IMR-90 (cell line): ENCODE measurements at regions not wholly inside any gene's neighbourhood (a gene's known extent, or its start where the extent isn't known, plus 50 kb on each side); places are given as distances from the start of the nearest gene placed in this dataset.

ENCODE experiments used
- ATAC-seq: fragments of 200-7000 bp; cut with Tn5 transposase; 2 replicates; pipeline ENCODE4 v1.9.1; 2020; ENCODE audit warnings: low read depth, mild to moderate bottlenecking, moderate library complexity
- BruUV-seq: library from RNA; stranded (reverse); fragments of 400-500 nt; replicated peaks from 2 replicates; lab custom pipeline; 2021; lab: Mats Ljungman, UMichigan
- CTCF ChIA-PET: fragments of 300-600 bp; formaldehyde crosslinking; extraction: SDS; loops from one replicate; lab custom pipeline; 2021; ENCODE audit warnings: antibody characterized with exemption; lab: Yijun Ruan, JAX
- POLR2A ChIA-PET: fragments of 300-600 bp; sonication (Branson Sonifier 250); formaldehyde crosslinking; loops from one replicate; lab custom pipeline; 2022; ENCODE audit warnings: antibody characterized with exemption; ENCODE audit not compliant: unreplicated experiment; lab: Charles Lee
- DNase-seq: peaks from one replicate; pipeline ENCODE4 v3.0.0; 2013
- H2AFZ ChIP-seq: replicated peaks from 2 replicates; pipeline ENCODE3; 2013; ENCODE audit warnings: low read length, mild to moderate bottlenecking; ENCODE audit not compliant: poor library complexity
- H2AK5ac ChIP-seq: 2 replicates; pipeline ENCODE4 v1.6.1; 2013; ENCODE audit warnings: low read depth, low read length, inconsistent platforms
- H2AK9ac ChIP-seq: replicated peaks from 2 replicates; pipeline ENCODE3; 2013; ENCODE audit warnings: mild to moderate bottlenecking, low read depth, low read length, moderate library complexity; ENCODE audit not compliant: poor library complexity
- H2BK120ac ChIP-seq: 2 replicates; pipeline ENCODE4 v1.6.1; 2013; ENCODE audit warnings: low read depth, low read length, inconsistent platforms
- H2BK15ac ChIP-seq: 3 replicates; pipeline ENCODE4 v1.6.1; 2013; ENCODE audit warnings: low read depth, low read length, inconsistent platforms
- H2BK20ac ChIP-seq: 2 replicates; pipeline ENCODE4 v1.6.1; 2013; ENCODE audit warnings: low read depth, mild to moderate bottlenecking, inconsistent platforms, low read length, moderate library complexity
- H2BK5ac ChIP-seq: 2 replicates; pipeline ENCODE4 v1.6.1; 2013; ENCODE audit warnings: mild to moderate bottlenecking, low read depth, low read length, inconsistent platforms; ENCODE audit not compliant: poor library complexity, severe bottlenecking
- H3K14ac ChIP-seq: replicated peaks from 2 replicates; pipeline ENCODE4 v1.6.1; 2013; ENCODE audit warnings: low read depth, low read length, inconsistent platforms
- H3K18ac ChIP-seq: 2 replicates; pipeline ENCODE4 v1.6.1; 2013; ENCODE audit warnings: low read depth, low read length, control low read depth
- H3K23ac ChIP-seq: 2 replicates; pipeline ENCODE4 v1.6.1; 2013; ENCODE audit warnings: low read depth, low read length, inconsistent platforms
- H3K27ac ChIP-seq: 2 replicates; pipeline ENCODE4 v1.5.1; 2013; ENCODE audit warnings: mild to moderate bottlenecking, control low read depth, low read length; ENCODE audit not compliant: insufficient read depth
- H3K27me3 ChIP-seq: 2 replicates; pipeline ENCODE4 v1.6.1; 2013; ENCODE audit warnings: low read length; ENCODE audit not compliant: control insufficient read depth, insufficient read depth
- H3K36me3 ChIP-seq: 2 replicates; pipeline ENCODE4 v1.6.1; 2013; ENCODE audit warnings: low read length, mixed read lengths; ENCODE audit not compliant: control insufficient read depth, insufficient read depth
- H3K4ac ChIP-seq: 2 replicates; pipeline ENCODE4 v1.6.1; 2013; ENCODE audit warnings: low read depth, low read length, inconsistent platforms
- H3K4me1 ChIP-seq: 2 replicates; pipeline ENCODE4 v1.6.1; 2013; ENCODE audit warnings: low read length, mixed read lengths; ENCODE audit not compliant: control insufficient read depth, insufficient read depth
- H3K4me2 ChIP-seq: 2 replicates; pipeline ENCODE4 v1.6.1; 2013; ENCODE audit warnings: low read depth, mild to moderate bottlenecking, control low read depth, low read length, moderate library complexity
- H3K4me3 ChIP-seq: 2 replicates; pipeline ENCODE4 v1.5.1; 2013; ENCODE audit warnings: low read depth, mild to moderate bottlenecking, control low read depth, low read length, moderate library complexity; ENCODE audit not compliant: insufficient read depth
- H3K56ac ChIP-seq: 2 replicates; pipeline ENCODE4 v1.6.1; 2013; ENCODE audit warnings: low read length, inconsistent platforms; ENCODE audit not compliant: insufficient read depth; ENCODE audit errors: extremely low read depth
- H3K79me1 ChIP-seq, 2 experiments: 2 replicates each; pipeline ENCODE4 v1.6.1; 2013; ENCODE audit warnings: low read length in 2 of 2, inconsistent platforms in 1 of 2, low read depth in 1 of 2
- H3K9ac ChIP-seq: 2 replicates; pipeline ENCODE4 v1.6.1; 2013; ENCODE audit warnings: low read depth, low read length, control low read depth
- H3K9me1 ChIP-seq: 2 replicates; pipeline ENCODE4 v1.6.1; 2013; ENCODE audit warnings: low read length, inconsistent platforms; ENCODE audit not compliant: insufficient read depth
- H3K9me3 ChIP-seq: 2 replicates; pipeline ENCODE4 v1.6.1; 2013; ENCODE audit warnings: low read length; ENCODE audit not compliant: control insufficient read depth, insufficient read depth
- H4K20me1 ChIP-seq: 2 replicates; pipeline ENCODE4 v1.6.1; 2013; ENCODE audit warnings: low read length, inconsistent platforms; ENCODE audit not compliant: insufficient read depth
- H4K5ac ChIP-seq: 2 replicates; pipeline ENCODE4 v1.6.1; 2013; ENCODE audit warnings: mild to moderate bottlenecking, low read depth, low read length, control low read depth
- H4K8ac ChIP-seq, 2 experiments: 2 replicates each; pipeline ENCODE4 v1.6.1; 2013; ENCODE audit warnings: low read depth in 2 of 2, low read length in 2 of 2, control low read depth in 1 of 2, inconsistent platforms in 1 of 2
- H4K91ac ChIP-seq: 2 replicates; pipeline ENCODE4 v1.6.1; 2013; ENCODE audit warnings: low read depth, low read length, inconsistent platforms; ENCODE audit not compliant: insufficient read depth
- CEBPB ChIP-seq: IDR thresholded peaks from 2 replicates; pipeline ENCODE4 v1.6.1; 2012; ENCODE audit warnings: low read depth, low read length, improper control_type of control experiment
- CTCF ChIP-seq: conservative IDR thresholded peaks from 2 replicates; pipeline ENCODE4 v1.5.1; 2012; ENCODE audit warnings: mild to moderate bottlenecking, low read depth, low read length, improper control_type of control experiment
- ELK1 ChIP-seq: fragments of 150-350 bp; IDR thresholded peaks from 2 replicates; pipeline ENCODE4 v1.6.1; 2016; ENCODE audit warnings: low read depth, mild to moderate bottlenecking, low read length, moderate library complexity, borderline replicate concordance
- FOS ChIP-seq: fragments of 150-350 bp; IDR thresholded peaks from 2 replicates; pipeline ENCODE4 v1.6.1; 2016; ENCODE audit warnings: low read depth, low read length
- MXI1 ChIP-seq: IDR thresholded peaks from 2 replicates; pipeline ENCODE4 v1.6.1; 2012; ENCODE audit warnings: low read depth, mild to moderate bottlenecking, low read length, moderate library complexity, borderline replicate concordance
- SMC3 ChIP-seq: fragments of 150-350 bp; IDR thresholded peaks from 2 replicates; pipeline ENCODE4 v1.6.1; 2016; ENCODE audit warnings: low read depth, mild to moderate bottlenecking, antibody characterized with exemption, low read length, moderate library complexity
- USF2 ChIP-seq: fragments of 150-350 bp; IDR thresholded peaks from 2 replicates; pipeline ENCODE4 v1.6.1; 2017; ENCODE audit warnings: mild to moderate bottlenecking, antibody characterized with exemption, low read length, low read depth
- WGBS, 2 experiments: methylation state at CpG; one replicate each; pipeline versions ENCODE4 v1.1.5 to v1.1.7; 2013; ENCODE audit warnings: missing lambda C conversion rate in 2 of 2; ENCODE audit not compliant: insufficient read length in 1 of 2; ENCODE audit errors: extremely low coverage in 2 of 2; 5-methylcytosine and 5-hydroxymethylcytosine counted together
- dilution Hi-C: fragments of 300-500 bp; cut with HindIII; formaldehyde crosslinking; loops from one replicate; pipeline ENCODE4 v1.14.3; 2018; ENCODE audit warnings: low sequenced_read_pairs; ENCODE audit not compliant: unreplicated experiment
- in situ Hi-C: fragments of 300-500 bp; cut with MboI; formaldehyde crosslinking; loops from 3 replicates; pipeline ENCODE4 v1.14.3; 2019; ENCODE audit warnings: low sequenced_read_pairs, inconsistent platforms, mixed read lengths
- intact Hi-C: fragments of 100-400 bp; cut with micrococcal nuclease; formaldehyde crosslinking; loops from 2 replicates; pipeline ENCODE4 v1.10.0; 2022

GRCh38 chrX:95152810-95153209, 1478.8 kb downstream of the FAM133A start:
- Histone ChIP-seq H2AFZ (no peak overlapping the region), H2BK15ac (no peak overlapping the region), H3K14ac (no peak overlapping the region), H2BK20ac (no peak overlapping the region), H3K27ac (no peak overlapping the region), H4K91ac (no peak overlapping the region), H3K23ac (no peak overlapping the region), H3K4me1 (no peaks in the 10 kb centered on the region), H4K8ac (no peak overlapping the region), H3K9me3 (no peaks in the 10 kb centered on the region; the same call in 1 of the 2 replicates), H4K5ac (no peak overlapping the region), H2BK120ac (no peak overlapping the region), H3K79me1 (no peaks in the 10 kb centered on the region), H3K18ac (no peak overlapping the region), H3K4me2 (no peak overlapping the region), H4K20me1 (no peaks in the 10 kb centered on the region), H2AK5ac (no peak overlapping the region), H3K9me1 (no peaks in the 10 kb centered on the region), H2AK9ac (no peak overlapping the region), H3K4me3 (no peak overlapping the region), H3K27me3 (no peaks in the 10 kb centered on the region; the same call in 1 of the 2 replicates), H3K56ac (no peak overlapping the region), H3K4ac (no peak overlapping the region), H3K36me3 (no peaks in the 10 kb centered on the region), H3K9ac (no peak overlapping the region), H2BK5ac (no peak overlapping the region)
- DNase-seq (no peak), ATAC-seq (no peak)
- dilution Hi-C loops = no loop called here
- CTCF ChIA-PET = no interaction called here
- no TSS peak for BruUV-seq
- POLR2A ChIA-PET = no interaction called here
- in situ Hi-C loops = no loop called here
- TF ChIP-seq ELK1 = no peak
- TF ChIP-seq CTCF = no peak
- TF ChIP-seq SMC3 = no peak
- peak; percentile 54 for TF ChIP-seq CEBPB
- TF ChIP-seq FOS = no peak
- no peak for TF ChIP-seq MXI1
- no peak for TF ChIP-seq USF2
- intact Hi-C loops = no loop called here
- WGBS, 2 experiments = 92% methylated on average over 2 of the region's 4 CpGs; no CpG with 5 or more reads in 1 of the 2 experiments
